OCI-M2 (cell line): ENCODE measurements at regions not wholly inside any gene's neighbourhood (a gene's known extent, or its start where the extent isn't known, plus 50 kb on each side); places are given as distances from the start of the nearest gene placed in this dataset.
"Not testable (repeated sequence)": the region's sequence is repeated elsewhere in the genome, so short reads cannot be mapped to it uniquely, and the experiment has no call there.

Source experiments
- DNase-seq: peaks from one replicate; lab custom pipeline; 2025; ENCODE audit not compliant: unreplicated experiment; lab: John Stamatoyannopoulos, UW

DNA sequence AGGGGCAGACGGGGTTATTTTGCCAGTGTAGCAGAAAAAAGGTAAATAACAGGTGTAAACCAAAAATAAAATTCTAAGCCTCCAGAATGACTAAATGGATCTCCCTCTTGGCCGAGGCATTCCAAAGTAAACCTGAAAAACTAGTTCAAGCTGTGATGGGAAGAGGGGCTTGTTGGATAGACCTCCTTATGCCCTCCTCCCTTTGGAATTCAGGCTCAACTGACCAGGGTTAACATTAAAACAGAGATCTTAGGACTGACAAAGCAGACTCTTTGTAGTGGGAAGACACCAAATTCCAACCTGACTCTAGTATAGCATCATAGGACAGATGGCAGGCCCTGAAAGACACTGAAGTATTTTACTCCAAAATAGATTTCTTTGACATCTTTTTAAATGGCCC lies 113.8 kb upstream of the ITGB1 start:
- no peak for DNase-seq

DNA sequence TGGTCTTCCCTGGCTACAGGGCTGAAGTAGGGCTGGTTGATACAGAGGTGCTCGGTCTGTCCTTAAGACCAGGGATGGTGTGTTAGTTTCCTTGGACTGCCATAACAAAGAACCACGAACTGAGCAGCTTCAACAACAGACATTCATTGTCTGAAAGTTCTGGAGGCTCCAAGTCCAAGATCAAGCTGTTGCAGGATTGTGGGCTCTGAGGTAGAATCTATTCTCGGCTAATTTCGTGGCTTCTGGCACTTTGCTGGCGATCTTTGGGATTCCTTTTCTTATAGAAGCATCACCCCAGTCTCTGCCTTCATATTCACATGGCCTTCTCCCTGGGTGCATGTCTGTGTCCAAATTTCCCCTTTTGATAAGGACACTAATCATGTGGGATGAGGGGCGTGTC lies 112.1 kb upstream of the ITGB1 start:
- no peak for DNase-seq

DNA sequence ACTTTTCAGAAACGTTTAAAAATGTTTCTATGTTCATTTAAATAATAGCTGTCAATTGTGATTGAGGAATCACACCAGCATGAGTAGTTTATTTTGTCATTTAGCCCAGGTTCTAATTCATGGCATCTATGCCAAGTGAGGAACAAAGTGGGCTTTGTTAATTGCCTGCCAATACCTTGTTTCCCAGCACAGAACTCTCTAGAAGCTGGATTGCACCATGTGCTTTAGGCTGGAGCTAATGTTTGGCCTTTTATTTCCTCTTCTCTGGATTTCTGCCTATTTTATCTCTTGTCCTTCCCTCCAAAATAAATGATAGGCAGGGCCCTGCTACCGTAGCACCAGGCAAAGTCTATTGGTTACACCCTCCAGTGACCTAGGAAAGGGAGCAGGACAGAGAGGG lies 109.9 kb upstream of the ITGB1 start:
- DNase-seq = no peak

DNA sequence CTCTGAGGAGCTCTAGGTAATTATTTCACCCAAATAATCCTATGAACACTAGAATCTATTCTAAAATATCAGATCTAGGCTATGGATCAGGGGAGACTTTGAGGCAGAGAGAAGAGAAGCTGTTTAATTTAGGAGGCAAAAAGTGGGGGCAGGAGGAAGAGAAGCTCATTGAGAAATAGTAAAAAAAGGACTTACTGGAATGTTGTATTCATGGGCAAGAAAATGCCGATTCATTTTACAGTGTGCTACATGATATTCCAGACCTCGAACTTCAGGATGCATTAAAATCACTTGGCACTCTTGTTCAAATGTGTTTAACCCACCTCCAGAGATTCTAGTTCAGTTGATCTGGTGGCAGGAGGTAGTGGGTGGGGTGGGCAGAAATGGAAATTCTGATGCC lies 109.5 kb upstream of the ITGB1 start:
- no peak for DNase-seq

DNA sequence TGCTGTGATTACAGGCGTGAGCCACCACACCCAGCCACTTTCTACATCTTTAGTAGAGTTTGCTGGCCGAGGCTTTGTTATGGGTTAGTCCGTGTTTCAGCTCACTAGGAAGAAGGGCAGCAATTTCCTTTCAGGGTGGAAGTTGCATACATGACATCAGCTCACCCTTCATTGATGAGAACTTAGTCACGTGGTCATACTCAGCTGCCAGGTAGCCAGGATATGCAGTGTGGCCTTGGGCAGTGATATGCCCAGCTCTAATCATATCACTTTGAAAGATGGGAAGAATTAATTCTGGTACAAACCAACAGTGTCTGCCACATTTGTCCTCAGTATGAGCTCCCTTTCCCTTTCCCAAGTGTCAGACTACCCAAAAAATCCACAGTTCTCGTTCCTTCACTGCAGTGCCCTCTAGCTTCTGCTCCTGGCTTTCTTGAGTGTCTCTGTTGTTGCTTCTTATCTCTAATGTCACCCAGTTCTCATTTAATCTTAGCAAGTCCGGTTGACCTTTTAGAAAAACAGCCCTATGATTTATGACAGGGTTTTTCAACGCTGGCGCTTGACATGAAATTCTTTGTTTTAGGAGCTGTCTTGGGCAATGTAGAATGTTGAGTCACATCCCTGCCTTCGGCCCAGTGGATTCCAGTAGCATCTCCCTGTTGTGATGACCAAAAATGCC lies 108.7 kb upstream of the ITGB1 start:
- no peak for DNase-seq

DNA sequence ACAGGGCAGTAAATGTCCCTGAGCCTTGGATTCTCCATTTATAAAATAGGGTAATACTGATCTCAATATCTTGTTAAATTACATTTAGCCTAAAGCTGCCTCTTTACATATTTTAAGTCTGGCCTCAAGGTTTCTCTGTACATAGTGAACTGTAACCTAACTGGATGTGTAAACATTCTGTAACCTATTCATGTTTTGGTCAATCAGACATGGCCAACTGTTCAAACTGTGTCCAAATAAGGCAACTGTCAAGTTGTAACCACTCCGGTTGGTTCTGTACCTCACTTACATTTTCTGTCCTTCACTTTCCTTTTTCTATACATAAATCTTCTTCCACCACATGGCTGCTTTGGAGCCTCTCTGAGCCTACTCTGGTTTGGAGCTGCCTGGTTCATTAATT lies 107.1 kb upstream of the ITGB1 start:
- no peak for DNase-seq

DNA sequence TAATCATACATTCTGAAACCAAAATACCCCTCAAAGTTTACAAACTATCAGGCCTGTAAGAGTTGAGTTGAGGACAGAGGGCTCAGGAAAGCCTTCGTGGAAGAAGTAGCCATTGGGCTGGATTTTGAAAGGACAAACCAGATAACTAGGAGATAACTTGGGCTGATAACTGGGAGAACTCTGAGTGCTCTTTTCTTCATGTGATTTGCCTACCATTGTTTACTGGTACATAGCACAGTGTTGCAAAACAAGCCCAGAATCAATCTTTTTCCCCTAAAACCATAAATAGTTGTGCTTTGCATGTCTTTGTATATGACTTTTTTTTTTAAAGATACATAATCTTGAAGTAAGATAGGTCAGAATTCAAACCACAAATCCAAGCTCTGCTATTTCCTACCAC lies 106.7 kb upstream of the ITGB1 start:
- no peak for DNase-seq

DNA sequence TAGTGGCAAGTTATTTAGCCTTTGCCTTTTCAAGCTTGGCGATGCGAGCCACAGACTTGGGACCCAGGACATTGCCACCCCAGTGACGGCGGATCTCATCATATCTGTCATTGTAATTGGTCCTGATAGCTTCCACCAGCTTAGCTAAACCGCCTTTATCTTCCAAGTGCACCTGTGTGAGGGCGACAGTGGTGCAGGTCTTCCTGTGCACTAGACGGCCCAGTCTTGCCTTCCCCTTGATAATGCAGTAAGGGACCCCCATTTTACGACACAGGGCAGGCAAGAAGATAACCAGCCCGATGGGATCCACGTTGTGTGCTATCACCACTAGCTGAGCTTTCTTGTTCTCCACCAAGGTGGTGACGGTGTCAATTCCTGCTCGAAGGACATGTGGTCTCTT lies 99.6 kb upstream of the ITGB1 start:
- DNase-seq = no peak

DNA sequence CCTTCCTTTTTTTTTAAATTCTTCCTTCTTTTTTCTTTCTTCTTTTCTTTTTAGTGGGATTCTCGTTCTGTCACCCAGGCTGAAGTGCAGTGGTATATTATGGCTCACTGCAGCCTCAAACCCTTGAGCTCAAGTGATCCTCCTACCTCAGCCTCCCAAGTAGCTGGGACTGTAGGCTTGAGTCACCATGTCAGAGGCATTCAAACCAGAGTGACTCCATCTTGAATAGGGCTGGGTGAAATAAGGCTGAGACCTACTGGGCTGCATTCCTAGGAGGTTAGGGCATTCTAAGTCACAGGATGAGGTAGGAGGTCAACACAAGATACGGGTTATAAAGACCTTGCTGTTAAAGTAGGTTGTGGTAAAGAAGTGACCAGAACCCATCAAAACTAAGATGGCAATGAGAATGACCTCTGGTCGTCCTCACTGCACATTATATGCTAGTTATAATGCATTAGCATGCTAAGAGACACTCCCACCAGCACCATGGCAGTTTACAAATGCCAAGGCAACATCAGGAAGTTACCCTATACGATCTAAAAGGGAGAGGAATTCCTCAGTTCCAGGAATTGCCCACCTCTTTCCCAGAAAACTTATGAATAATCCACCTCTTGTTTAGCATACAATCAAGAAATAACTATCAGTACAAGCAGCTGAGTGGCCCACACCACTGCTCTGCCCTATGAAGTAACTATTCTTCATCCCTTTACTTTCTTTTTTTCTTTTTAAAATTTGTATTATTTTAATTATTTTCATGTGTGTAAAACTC lies 99.0 kb upstream of the ITGB1 start:
- DNase-seq = no peak

DNA sequence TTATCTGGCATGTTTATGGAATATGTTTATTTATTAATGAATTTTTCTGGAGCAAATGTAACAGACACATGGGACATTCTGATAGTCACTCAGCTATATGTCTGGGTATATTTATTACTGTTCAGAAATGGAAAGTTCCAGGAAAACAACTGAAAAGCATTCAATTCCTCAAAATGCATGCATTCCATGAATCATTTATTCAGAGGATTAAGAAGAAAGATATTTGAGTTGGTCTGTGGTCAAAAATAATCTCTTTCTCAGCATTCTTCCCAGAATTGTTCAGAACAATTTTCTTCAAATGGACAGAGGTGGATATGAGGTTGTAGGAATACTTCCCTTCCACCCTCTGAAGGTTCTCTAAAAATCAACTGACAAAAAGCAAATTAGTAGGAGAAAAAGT lies 97.6 kb upstream of the ITGB1 start:
- no peak for DNase-seq

DNA sequence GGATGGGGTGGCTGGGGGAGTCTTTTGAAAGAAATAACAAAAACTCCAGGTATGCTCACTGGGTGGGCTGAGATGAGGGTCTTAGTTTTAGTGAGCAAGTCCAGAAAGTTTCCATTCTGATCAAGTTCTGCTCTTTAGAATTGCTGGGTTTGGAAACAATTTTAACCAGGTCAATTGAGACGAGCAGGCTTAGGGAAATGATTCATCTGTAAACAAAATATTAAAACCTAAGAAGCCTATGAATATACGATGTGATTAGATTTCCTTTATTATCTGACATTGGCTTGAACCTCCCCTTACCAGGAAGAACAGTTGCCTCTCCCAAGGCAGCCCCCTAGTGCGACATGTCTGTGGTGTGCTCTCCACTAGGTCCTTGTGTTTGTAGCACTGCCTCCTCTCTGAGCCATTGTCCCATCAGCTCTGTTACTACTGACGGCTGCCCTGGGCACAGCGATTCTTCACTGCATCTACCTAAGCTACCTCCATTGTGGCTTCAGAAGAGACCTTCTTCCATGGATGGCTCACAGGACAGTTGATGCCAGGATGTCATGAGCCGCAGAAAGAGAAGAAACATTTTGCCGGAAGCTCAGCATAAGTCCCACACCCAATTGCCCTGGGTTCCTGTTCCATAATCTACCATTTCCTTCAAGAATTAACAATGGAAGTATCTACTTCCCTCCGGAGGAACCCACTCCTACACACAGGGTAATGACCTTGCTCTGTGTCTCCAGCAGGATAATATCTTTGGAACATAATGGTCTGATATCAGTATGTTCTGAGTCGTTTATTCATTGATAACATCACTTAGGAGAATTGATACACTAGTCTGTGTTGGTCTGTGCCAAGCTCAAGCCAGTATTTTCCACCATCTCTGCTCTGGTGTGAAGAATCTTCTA lies 95.1 kb upstream of the ITGB1 start:
- no peak for DNase-seq

DNA sequence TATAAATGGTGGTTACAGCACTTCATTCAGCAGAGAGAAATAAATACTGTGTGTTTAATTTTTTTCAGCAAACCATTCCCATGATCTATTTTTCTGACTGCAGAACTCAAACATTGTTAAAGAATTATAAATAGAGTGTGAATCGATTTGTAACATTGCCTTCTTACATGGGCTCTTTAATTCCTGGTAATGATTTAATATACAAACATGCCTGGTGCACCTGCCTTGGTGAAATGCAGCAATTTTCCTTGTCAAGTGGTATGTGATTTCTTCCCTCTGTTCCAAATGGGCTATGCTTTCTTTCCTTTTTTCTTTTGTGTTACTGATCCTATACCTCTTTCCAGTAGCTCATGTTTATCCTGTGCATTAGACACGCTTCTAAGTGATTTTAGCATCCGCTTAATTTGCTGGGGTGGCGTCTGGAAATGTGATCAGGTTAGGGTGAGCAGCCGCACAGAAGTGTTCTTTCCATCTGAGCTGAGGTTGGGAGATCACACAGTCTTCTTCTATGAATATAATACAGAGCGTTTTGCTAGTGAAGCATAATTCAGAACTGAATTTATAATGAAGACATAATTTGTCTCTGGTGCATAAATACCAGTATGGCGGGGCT lies 94.3 kb upstream of the ITGB1 start:
- no peak for DNase-seq

DNA sequence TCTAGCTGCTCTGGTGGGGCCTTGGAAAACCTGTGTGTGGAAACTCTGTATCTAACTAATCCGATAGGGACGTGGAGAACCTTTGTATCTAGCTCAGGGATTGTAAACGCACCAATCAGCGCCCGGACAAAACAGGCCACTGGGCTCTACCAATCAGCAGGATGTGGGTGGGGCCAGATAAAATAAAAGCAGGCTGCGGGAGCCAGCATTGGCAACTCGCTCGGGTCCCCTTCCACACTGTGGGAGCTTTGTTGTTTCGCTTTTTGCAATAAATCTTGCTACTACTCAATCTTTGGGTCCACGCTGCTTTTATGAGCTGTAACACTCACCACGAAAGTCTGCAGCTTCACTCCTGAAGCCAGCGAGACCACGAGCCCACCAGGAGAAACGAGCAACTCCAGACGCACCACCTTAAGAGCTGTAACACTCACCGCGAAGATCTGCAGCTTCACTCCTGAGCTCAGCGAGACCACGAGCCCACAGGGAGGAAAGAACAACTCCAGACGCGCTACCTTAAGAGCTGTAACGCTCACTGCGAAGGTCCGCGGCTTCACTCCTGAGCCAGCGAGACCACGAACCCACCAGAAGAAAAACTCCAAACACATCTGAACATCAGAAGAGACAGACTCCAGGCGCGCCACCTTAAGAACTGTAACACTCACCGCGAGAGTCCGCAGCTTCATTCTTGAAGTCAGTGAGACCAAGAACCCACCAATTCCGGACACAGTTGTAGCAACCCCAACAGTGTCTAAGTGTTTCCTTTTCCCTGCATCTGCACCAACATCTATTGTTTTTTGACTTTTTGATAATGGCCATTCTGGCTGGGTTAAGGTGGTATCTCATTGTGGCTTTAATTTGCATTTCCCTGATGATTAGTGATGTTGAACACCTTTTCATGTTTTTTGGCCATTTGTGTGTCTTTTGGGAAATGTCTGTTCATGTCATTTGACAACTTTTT lies 92.2 kb upstream of the ITGB1 start:
- not testable (repeated sequence) for DNase-seq

DNA sequence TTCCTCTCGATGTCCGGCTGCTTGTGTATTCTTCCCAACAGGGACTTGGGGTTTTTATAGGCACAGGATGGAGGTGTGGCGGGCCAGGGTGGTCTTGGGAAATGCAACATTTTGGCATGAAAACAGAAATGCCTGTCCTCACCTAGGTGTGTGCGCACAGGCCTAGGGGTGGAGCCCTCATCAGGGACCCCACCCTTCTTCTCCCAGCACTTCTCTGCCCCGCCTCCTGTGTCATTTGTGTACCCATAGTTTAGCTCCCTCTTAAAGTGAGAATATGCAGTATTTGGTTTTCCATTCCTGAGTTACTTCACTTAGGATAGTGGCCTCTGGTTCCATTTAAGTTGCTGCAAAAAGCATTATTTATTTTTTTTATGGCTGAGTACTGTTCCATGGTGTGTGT lies 90.2 kb upstream of the ITGB1 start:
- DNase-seq = no peak

DNA sequence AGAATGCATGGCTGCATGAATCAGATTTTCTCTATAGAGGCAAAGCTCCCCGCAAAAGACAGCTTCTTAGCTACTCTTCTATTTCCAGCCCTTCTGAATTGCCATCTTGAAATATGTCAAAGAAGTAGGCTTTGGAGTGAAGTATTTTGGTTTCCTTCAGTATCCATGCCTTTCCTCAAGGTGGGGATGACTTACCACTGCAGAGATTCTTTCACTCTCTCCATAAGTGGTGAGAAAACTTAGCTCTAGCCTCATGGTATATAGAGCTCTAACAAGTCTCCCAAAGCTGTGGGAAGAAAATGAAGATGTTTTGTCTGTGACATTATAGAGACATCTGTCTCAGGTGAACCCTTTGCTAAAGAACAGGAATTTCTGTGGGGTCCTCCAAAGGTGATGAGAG lies 89.6 kb upstream of the ITGB1 start:
- DNase-seq = no peak

DNA sequence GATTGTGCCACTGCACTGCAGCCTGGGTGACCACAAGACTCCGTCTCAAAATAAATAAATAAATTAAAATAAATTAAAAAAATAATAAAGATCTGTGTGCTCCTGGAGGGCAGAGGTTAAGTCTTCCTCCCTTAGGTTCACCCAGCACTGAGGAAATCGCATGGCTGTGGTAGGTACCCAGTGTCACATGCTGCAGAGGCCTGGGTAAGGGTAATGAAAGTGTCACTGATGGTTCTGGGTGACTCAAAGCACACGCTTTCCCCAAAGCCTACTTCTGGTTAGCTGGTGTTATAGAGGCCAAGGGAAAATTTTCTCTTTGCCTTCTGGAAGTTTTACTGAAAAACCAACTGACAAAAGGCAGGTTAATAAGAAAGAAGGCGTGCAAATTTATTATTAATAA lies 88.8 kb upstream of the ITGB1 start:
- no peak for DNase-seq

DNA sequence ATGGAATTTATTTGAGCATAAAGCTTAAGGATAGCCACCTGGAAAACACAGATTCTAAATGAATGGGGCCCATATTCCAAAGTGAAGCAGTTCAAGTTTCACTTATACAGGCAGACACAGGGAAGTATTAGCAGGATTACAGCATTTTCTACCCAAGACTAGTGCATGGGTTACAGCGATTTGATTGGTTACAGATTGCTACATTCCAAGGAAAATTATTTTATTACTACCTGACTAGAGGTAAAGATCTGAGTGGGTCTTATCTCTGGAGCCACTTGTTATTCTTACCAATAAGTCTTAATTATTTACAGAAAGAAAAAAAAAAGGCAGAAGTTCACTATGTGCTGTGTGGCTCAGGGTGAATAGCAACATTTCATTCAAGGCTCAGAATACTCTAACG lies 87.4 kb upstream of the ITGB1 start:
- no peak for DNase-seq

DNA sequence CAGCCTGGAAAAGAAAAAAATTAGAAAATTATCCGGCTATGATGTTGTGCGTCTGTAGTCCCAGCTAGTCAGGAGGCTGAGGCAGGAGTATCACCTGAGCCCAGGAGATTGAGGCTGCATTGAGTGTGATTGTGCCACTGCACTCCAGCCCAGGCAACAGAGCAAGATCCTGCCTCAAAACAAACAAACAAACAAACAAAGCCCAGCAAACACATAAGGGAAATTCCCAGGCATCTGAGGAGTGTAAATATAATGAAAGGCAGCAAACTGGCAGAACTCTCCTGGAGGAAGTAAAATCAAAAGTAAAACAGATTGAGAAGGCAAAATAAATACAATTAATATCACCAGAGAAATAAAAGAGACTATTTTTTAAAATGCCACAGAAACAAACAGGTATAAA lies 84.5 kb upstream of the ITGB1 start:
- no peak for DNase-seq

DNA sequence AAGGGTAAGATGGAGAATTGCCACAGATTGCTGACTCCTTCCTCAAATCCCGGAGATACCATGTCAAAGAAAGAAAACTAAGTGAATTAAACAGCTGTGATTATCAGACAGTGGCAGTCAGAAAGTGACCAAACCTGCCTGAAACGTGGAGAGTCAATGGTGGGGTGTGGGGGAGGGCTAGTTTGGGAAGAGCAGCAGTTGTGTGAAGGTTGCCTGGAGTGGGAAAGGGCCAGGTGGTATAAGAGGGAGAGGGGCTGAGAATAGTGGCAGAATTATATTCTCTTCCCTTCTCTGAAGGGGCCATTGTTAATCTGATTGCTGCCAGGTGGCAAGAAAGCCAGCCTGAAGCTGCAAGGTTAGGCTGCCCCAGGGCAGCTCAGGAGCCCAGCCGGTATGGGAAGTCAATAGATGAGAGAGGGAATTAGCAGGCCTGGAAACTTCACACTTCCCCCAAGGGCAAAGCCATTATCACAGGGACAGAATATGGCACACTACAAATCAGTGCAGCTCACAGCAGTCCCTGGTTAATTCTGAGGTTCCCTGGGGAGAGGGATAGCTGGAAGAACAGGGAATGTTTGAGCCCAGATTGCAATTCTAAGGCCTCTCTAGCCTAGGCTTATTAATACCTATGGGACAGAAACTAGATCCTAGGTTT lies 83.9 kb upstream of the ITGB1 start:
- no peak for DNase-seq

DNA sequence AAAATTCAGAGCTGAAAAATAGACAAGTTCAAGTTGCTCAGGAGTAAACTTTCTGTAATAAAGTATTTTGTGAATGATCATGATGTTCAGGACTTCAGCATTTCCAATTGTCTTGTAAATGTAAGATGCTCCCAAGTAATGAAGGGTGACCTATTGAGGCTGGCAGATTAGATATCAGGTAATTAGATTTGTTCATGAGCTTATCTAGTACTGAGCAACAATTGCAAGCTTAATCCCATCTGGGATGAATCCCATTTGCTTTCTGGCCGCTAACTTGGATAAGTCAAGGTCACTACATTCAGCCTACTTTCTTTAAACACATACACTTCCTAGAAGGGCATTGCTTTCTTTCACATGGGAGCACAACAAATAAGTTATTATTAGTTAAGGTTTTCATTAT lies 82.4 kb upstream of the ITGB1 start:
- DNase-seq = no peak
